22Rv1 (cell line): ENCODE measurements at regions not wholly inside any gene's neighbourhood (a gene's known extent, or its start where the extent isn't known, plus 50 kb on each side); places are given as distances from the start of the nearest gene placed in this dataset.
"Not testable (repeated sequence)": the region's sequence is repeated elsewhere in the genome, so short reads cannot be mapped to it uniquely, and the experiment has no call there.

ENCODE experiments used
- H3K27ac ChIP-seq: fragments of 450-650 bp; 2 replicates; pipeline ENCODE4 v1.5.1; 2017
- CTCF ChIP-seq: fragments of 450-650 bp; IDR thresholded peaks from 2 replicates; pipeline ENCODE4 v1.5.1; 2017; ENCODE audit warnings: mild to moderate bottlenecking
- ZFX ChIP-seq: fragments of 450-650 bp; IDR thresholded peaks from 2 replicates; pipeline ENCODE4 v1.6.1; 2017; ENCODE audit warnings: antibody characterized with exemption, borderline replicate concordance

- H3K27ac ChIP-seq: no peak overlapping the region
- TF ChIP-seq ZFX: no peak
- TF ChIP-seq CTCF: peak; percentile 89
Measured at GRCh38 chr2:16756831-16757644, 91.4 kb upstream of the CYRIA start.

- TF ChIP-seq CTCF (no peak), ZFX (no peak)
- no peak overlapping the region for H3K27ac ChIP-seq
Measured at GRCh38 chr2:16755442-16755841, 89.8 kb upstream of the CYRIA start.

GRCh38 chr2:16753025-16753424 is 87.4 kb upstream of the CYRIA start:
- H3K27ac ChIP-seq: not testable (repeated sequence)

- not testable (repeated sequence) for H3K27ac ChIP-seq
Measured at GRCh38 chr2:16750925-16751214, 85.2 kb upstream of the CYRIA start.

- TF ChIP-seq CTCF (no peak), ZFX (no peak)
- H3K27ac ChIP-seq: no peak overlapping the region
Measured at GRCh38 chr2:16750175-16750924, 84.7 kb upstream of the CYRIA start.

- H3K27ac ChIP-seq: not testable (repeated sequence)
Measured at GRCh38 chr2:16748511-16749266, 83.1 kb upstream of the CYRIA start.

- no peak for TF ChIP-seq CTCF
- TF ChIP-seq ZFX: no peak
- H3K27ac ChIP-seq: no peak overlapping the region
Measured at GRCh38 chr2:16747689-16748088, 82.1 kb upstream of the CYRIA start.

- H3K27ac ChIP-seq: no peak overlapping the region
- TF ChIP-seq CTCF (no peak), ZFX (no peak)
Measured at GRCh38 chr2:16747257-16747656, 81.6 kb upstream of the CYRIA start.
